ENCODE measurements at regions not wholly inside any gene's neighbourhood (a gene's known extent, or its start where the extent isn't known, plus 50 kb on each side); places are given as distances from the start of the nearest gene placed in this dataset.

DNA sequence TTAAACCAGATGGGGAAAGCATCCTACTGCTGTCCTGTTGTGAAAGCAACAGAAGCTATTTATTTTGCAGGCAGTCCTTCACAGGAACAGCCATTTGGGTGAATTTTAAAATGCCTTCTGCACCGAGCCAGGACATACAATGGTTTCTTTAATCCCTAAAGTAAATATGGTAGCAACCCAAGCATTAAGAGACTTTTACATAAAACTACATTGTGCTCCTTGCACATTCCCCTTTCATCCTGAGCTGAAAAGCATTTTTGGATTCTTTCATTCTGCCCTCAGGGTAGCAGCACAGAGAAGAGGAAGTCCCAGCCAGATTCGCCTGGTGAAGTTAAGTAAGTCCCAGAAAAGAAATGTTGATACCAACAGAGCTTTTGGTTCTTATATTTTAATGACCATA is 84.0 kb upstream of the FAM3C start:
- TF ChIP-seq POLR2A (IDR thresholded peaks at IDR 0.05; ENCODE audit: low read depth), result no peak
- TF ChIP-seq, protein P1, sequence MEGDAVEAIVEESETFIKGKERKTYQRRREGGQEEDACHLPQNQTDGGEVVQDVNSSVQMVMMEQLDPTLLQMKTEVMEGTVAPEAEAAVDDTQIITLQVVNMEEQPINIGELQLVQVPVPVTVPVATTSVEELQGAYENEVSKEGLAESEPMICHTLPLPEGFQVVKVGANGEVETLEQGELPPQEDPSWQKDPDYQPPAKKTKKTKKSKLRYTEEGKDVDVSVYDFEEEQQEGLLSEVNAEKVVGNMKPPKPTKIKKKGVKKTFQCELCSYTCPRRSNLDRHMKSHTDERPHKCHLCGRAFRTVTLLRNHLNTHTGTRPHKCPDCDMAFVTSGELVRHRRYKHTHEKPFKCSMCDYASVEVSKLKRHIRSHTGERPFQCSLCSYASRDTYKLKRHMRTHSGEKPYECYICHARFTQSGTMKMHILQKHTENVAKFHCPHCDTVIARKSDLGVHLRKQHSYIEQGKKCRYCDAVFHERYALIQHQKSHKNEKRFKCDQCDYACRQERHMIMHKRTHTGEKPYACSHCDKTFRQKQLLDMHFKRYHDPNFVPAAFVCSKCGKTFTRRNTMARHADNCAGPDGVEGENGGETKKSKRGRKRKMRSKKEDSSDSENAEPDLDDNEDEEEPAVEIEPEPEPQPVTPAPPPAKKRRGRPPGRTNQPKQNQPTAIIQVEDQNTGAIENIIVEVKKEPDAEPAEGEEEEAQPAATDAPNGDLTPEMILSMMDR (IDR thresholded peaks at IDR 0.05), result no peak
- TF ChIP-seq EP300 (IDR thresholded peaks at IDR 0.05), result no peak

Measured in esophagus muscularis mucosa (tissue), 4 donors.